ENCODE measurements at regions not wholly inside any gene's neighbourhood (a gene's known extent, or its start where the extent isn't known, plus 50 kb on each side); places are given as distances from the start of the nearest gene placed in this dataset.

GRCh38 chr7:18081617-18082016 is 54.0 kb upstream of the PRPS1L1 start:
- peaks cover 2% of the 10 kb centered on the region for H3K36me3 Mint-ChIP-seq (ENCODE audit: low read depth)
- H3K9me3 Mint-ChIP-seq = peaks cover 11% of the 10 kb centered on the region
- DNase-seq = no peak
- no peak overlapping the region for H3K27ac Mint-ChIP-seq
- intact Hi-C loops (cut with micrococcal nuclease) = no loop called here
- peaks cover 29% of the 10 kb centered on the region for H3K27me3 Mint-ChIP-seq (ENCODE audit: low read depth)
- CTCF ChIA-PET = no interaction called here
- no peak overlapping the region for H3K4me3 Mint-ChIP-seq
- peaks cover 3% of the 10 kb centered on the region for H3K4me1 Mint-ChIP-seq (ENCODE audit: low read depth)

GRCh38 chr7:18082169-18082568 is 54.5 kb upstream of the PRPS1L1 start:
- Mint-ChIP-seq H3K36me3 (ENCODE audit: low read depth) (peaks cover 2% of the 10 kb centered on the region), H3K4me1 (ENCODE audit: low read depth) (peaks cover 3% of the 10 kb centered on the region), H3K27me3 (ENCODE audit: low read depth) (peaks cover 33% of the 10 kb centered on the region), H3K4me3 (no peak overlapping the region), H3K9me3 (peaks cover 11% of the 10 kb centered on the region), H3K27ac (no peak overlapping the region)
- CTCF ChIA-PET = no interaction called here
- intact Hi-C loops (cut with micrococcal nuclease) = no loop called here
- no peak for DNase-seq

DNA sequence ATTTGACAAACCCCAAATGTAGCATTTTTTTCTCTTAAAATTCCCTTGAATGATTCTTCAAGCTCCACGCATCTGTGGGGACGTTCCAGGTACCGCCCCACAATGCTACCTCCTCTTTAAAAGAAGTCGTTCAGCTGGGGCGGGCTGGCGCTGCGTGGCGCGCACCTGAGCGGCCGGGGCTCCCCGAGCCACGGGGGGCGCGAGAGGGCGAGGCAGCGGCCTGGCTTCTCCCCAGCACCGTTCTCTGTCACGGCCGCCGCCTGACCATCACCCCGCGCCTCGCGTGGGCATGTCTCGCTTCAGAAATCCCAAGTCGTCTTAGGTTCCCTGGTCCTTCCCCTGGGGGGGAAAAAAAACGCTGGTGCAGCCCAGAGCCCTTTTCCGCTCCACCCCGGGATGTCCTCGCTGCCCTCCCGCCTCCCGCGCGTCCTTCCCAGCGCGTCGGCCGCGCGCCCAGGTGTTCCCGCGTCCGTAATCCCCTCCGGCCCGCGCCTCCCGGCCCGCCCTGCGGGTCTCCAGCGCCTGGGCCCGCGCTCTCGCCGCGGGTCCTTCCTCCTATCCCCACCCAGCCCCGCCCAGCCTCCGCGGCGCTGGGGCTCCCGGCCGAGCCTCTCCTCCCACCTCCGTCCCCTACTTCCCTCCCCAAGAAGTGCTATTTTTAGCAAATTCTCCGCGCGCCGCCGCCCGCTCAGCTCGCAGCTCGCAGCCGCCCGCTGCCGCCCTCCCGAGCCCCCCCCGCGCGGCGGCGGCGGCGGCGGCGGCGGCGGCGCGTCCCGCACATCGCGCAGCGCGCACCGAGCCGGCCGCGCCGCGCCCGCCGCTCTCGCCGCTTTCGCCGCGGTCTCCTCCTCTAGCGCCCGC is 58.7 kb upstream of the PRPS1L1 start:
- no peak for DNase-seq
- Mint-ChIP-seq H3K27ac (no peak overlapping the region), H3K9me3 (peaks cover 6% of the 10 kb centered on the region), H3K27me3 (ENCODE audit: low read depth) (peaks cover 45% of the 10 kb centered on the region), H3K4me1 (ENCODE audit: low read depth) (peaks cover 3% of the 10 kb centered on the region), H3K4me3 (peak overlapping the region; percentile 55), H3K36me3 (ENCODE audit: low read depth) (peaks cover 2% of the 10 kb centered on the region)
- CTCF ChIA-PET = no interaction called here
- intact Hi-C loops (cut with micrococcal nuclease) = no loop called here

DNA sequence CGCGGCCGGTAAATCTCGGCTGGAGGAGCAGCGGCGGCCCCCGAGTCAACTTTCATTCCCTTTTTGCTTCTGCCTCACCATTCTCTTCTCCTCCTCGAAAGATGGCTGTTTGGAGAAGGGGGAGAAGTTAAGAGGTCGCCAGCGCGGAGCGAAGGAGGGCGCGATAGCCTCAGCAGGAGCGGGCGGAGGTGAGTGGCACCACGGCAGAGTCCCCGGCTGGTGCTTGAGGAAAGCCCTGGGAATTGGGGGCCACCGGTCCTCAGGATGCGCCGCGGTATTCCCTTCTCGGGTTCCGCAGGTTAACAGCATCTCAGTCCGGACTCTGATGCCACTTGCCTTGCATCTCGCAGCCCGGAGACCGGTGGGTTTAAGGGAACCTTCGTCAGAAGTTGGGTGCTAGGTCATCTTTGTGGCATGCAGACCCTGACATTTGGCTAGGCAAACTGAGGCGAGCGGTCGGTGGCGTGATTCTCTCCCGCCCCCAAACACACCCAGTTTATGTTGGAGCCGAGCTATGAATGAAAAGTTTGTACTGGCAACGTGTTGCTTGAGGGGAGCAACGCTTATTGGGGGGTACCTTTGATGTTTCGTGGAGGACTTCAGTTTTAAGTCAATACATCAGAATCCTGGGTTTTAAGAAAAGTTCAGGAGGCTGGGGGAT is 59.5 kb upstream of the PRPS1L1 start:
- Mint-ChIP-seq H3K4me3 (peak overlapping the region; percentile 55), H3K9me3 (peaks cover 2% of the 10 kb centered on the region), H3K36me3 (ENCODE audit: low read depth) (no peaks in the 10 kb centered on the region), H3K27ac (no peak overlapping the region), H3K27me3 (ENCODE audit: low read depth) (peaks cover 43% of the 10 kb centered on the region), H3K4me1 (ENCODE audit: low read depth) (peaks cover 3% of the 10 kb centered on the region)
- CTCF ChIA-PET = no interaction called here
- DNase-seq = no peak
- intact Hi-C loops (cut with micrococcal nuclease) = no loop called here

- Mint-ChIP-seq H3K36me3 (ENCODE audit: low read depth) (no peaks in the 10 kb centered on the region), H3K4me3 (peak overlapping the region; percentile 55), H3K27ac (no peak overlapping the region), H3K9me3 (peaks cover 2% of the 10 kb centered on the region), H3K27me3 (ENCODE audit: low read depth) (peaks cover 43% of the 10 kb centered on the region), H3K4me1 (ENCODE audit: low read depth) (peaks cover 3% of the 10 kb centered on the region)
- CTCF ChIA-PET = no interaction called here
- no peak for DNase-seq
- intact Hi-C loops (cut with micrococcal nuclease) = no loop called here
Observed at GRCh38 chr7:18087687-18088078, 60.0 kb upstream of the PRPS1L1 start.

- Mint-ChIP-seq H3K36me3 (ENCODE audit: low read depth) (no peaks in the 10 kb centered on the region), H3K9me3 (peaks cover 2% of the 10 kb centered on the region), H3K4me1 (ENCODE audit: low read depth) (no peaks in the 10 kb centered on the region), H3K27ac (no peak overlapping the region), H3K27me3 (ENCODE audit: low read depth) (no peaks in the 10 kb centered on the region), H3K4me3 (no peak overlapping the region)
- intact Hi-C loops (cut with micrococcal nuclease) = no loop called here
- CTCF ChIA-PET = interaction anchor here (0.7 kb wide), 1 partner anchor 218 kb away, joined by 3 read pairs; no protein-coding TSS in a partner anchor
- no peak for DNase-seq
Observed at GRCh38 chr7:18096087-18096486, 68.4 kb upstream of the PRPS1L1 start.

DNA sequence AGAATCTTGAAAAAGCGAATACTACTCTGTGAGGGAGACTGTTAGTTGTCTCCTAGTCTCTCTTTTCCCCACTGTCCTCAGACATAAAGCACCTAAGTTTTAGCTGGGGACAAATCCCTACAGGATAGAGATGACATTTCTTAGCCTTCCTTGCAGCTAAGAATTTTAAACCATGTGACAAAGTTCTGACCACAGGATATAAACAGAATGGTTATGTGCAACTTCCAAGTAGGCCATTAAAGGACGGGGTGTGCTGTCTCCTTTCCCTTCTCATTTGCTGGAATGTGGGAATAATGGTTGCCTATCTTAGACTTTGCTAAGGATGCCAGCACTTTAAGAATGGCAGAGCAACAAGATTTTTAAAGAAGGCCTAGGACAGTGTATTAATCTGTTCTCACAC is 74.9 kb upstream of the PRPS1L1 start:
- Mint-ChIP-seq H3K4me1 (ENCODE audit: low read depth) (no peaks in the 10 kb centered on the region), H3K27ac (no peak overlapping the region), H3K9me3 (peaks cover 4% of the 10 kb centered on the region), H3K36me3 (ENCODE audit: low read depth) (no peaks in the 10 kb centered on the region), H3K4me3 (no peak overlapping the region), H3K27me3 (ENCODE audit: low read depth) (peaks cover 6% of the 10 kb centered on the region)
- DNase-seq = no peak
- intact Hi-C loops (cut with micrococcal nuclease) = no loop called here
- CTCF ChIA-PET = no interaction called here

DNA sequence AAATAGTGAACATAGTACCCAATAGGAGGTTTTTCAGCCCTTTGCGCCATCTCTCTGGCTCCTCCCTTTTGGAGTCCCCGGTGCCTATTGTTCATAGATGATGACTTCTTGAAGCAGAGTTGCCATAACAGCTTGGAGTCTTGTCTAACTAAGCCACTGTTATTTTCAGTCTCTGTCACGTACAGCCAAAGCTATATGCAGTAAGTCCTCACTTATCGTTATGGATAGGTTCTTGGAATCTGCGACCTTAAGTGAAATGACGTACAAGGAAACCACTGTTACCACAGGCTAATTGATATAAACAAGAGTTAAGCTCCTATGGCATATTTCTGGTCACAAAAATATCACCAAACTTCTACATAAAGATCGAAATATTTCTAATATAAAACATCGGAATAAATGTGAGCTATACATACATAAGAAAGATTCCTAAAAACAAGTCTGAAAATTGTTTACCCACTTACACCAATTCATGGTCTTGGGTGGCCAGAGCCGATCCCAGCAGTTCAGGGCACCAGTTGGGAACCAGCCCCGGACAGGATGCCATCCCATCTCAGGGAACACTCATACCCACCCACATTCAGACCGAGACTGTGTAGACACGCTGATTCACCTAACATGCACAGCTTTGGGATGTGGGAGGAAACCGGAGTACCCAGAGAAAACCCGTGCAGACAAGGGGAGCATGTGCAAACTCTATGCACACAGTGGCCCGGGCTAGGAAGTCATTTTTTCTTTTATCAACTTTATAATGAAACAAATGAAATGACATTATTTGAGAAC is 76.0 kb upstream of the PRPS1L1 start:
- Mint-ChIP-seq H3K4me1 (ENCODE audit: low read depth) (no peaks in the 10 kb centered on the region), H3K4me3 (no peak overlapping the region), H3K27me3 (ENCODE audit: low read depth) (peaks cover 6% of the 10 kb centered on the region), H3K27ac (no peak overlapping the region), H3K9me3 (peaks cover 4% of the 10 kb centered on the region), H3K36me3 (ENCODE audit: low read depth) (no peaks in the 10 kb centered on the region)
- no peak for DNase-seq
- intact Hi-C loops (cut with micrococcal nuclease) = no loop called here
- CTCF ChIA-PET = no interaction called here

- Mint-ChIP-seq H3K9me3 (no peaks in the 10 kb centered on the region), H3K27ac (no peak overlapping the region), H3K27me3 (ENCODE audit: low read depth) (peaks cover 4% of the 10 kb centered on the region), H3K4me3 (no peak overlapping the region), H3K36me3 (ENCODE audit: low read depth) (no peaks in the 10 kb centered on the region), H3K4me1 (ENCODE audit: low read depth) (no peaks in the 10 kb centered on the region)
- CTCF ChIA-PET = interaction anchor here (0.6 to 0.7 kb wide), 2 partner anchors 61 to 127 kb away, joined by 3 read pairs; no protein-coding TSS in a partner anchor
- intact Hi-C loops (cut with micrococcal nuclease) = no loop called here
- no peak for DNase-seq
Observed at GRCh38 chr7:18109762-18110161, 82.1 kb upstream of the PRPS1L1 start.

GRCh38 chr7:18116661-18117060 is 89.0 kb upstream of the PRPS1L1 start:
- intact Hi-C loops (cut with micrococcal nuclease) = no loop called here
- H3K36me3 Mint-ChIP-seq (ENCODE audit: low read depth) = no peaks in the 10 kb centered on the region
- H3K4me1 Mint-ChIP-seq (ENCODE audit: low read depth) = no peaks in the 10 kb centered on the region
- no peak overlapping the region for H3K27ac Mint-ChIP-seq
- H3K9me3 Mint-ChIP-seq = no peaks in the 10 kb centered on the region
- peaks cover 4% of the 10 kb centered on the region for H3K27me3 Mint-ChIP-seq (ENCODE audit: low read depth)
- no peak for DNase-seq
- CTCF ChIA-PET = no interaction called here
- H3K4me3 Mint-ChIP-seq = no peak overlapping the region

GRCh38 chr7:18117482-18117881 is 89.8 kb upstream of the PRPS1L1 start:
- no peak overlapping the region for H3K27ac Mint-ChIP-seq
- CTCF ChIA-PET = no interaction called here
- no peaks in the 10 kb centered on the region for H3K4me1 Mint-ChIP-seq (ENCODE audit: low read depth)
- no peaks in the 10 kb centered on the region for H3K9me3 Mint-ChIP-seq
- peaks cover 4% of the 10 kb centered on the region for H3K27me3 Mint-ChIP-seq (ENCODE audit: low read depth)
- intact Hi-C loops (cut with micrococcal nuclease) = no loop called here
- no peak for DNase-seq
- no peaks in the 10 kb centered on the region for H3K36me3 Mint-ChIP-seq (ENCODE audit: low read depth)
- no peak overlapping the region for H3K4me3 Mint-ChIP-seq

DNA sequence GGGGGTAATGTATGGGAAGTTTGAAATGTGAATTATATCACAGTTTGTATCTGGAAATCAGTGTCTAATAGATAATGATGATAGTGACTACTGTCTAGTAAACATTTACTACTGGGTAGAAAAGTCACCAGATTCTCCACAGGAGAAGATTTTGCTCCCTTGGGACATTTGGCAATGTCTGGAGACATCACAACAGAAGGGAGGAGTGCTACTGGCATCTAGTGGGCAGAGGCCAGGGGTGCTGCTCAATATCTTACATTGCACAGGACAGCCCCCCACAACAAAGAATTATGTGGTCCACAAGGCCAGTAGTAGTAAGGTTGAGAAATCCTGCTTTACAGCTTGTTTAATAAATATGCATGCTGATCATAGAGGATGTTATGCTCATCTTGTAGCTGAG is 92.3 kb upstream of the PRPS1L1 start:
- Mint-ChIP-seq H3K27me3 (ENCODE audit: low read depth) (peaks cover 4% of the 10 kb centered on the region), H3K9me3 (no peaks in the 10 kb centered on the region), H3K4me3 (no peak overlapping the region), H3K4me1 (ENCODE audit: low read depth) (no peaks in the 10 kb centered on the region), H3K36me3 (ENCODE audit: low read depth) (no peaks in the 10 kb centered on the region), H3K27ac (no peak overlapping the region)
- CTCF ChIA-PET = no interaction called here
- DNase-seq = no peak
- intact Hi-C loops (cut with micrococcal nuclease) = no loop called here

All from activated naive CD4-positive, alpha-beta T cell treated with anti-CD3 and anti-CD28 coated beads for 36 hours (primary cell).